ENCODE measurements at regions not wholly inside any gene's neighbourhood (a gene's known extent, or its start where the extent isn't known, plus 50 kb on each side); places are given as distances from the start of the nearest gene placed in this dataset.

- TF ChIP-seq CTCF (IDR thresholded peaks at IDR 0.05; ENCODE audit: low read depth, low read length) (no peak), MAX (IDR thresholded peaks at IDR 0.05; ENCODE audit: low read depth, low read length) (no peak), MYC (IDR thresholded peaks at IDR 0.05; ENCODE audit: low read depth, low read length) (no peak)
Measured at GRCh38 chr18:43663159-43663558, 385.9 kb upstream of the SYT4 start.
